ENCODE measurements at regions not wholly inside any gene's neighbourhood (a gene's known extent, or its start where the extent isn't known, plus 50 kb on each side); places are given as distances from the start of the nearest gene placed in this dataset.

GRCh38 chr22:48523761-48524160 lies 1303.9 kb downstream of the BRD1 start:
- no peaks in the 10 kb centered on the region for H3K9me3 ChIP-seq (ENCODE audit: control insufficient read depth, low read length)
- H3K27me3 ChIP-seq (replicated peaks; ENCODE audit: control insufficient read depth, insufficient read depth, low read length, poor library complexity, severe bottlenecking), result no peaks in the 10 kb centered on the region
- no peak overlapping the region for H3K4me3 ChIP-seq (ENCODE audit: insufficient read depth, low read depth, low read length, poor library complexity, severe bottlenecking)
- no peak for DNase-seq
- H3K4me1 ChIP-seq (ENCODE audit: control insufficient read depth, insufficient read depth, low read length, poor library complexity, severe bottlenecking), result no peaks in the 10 kb centered on the region
- no peak overlapping the region for H3K27ac ChIP-seq (ENCODE audit: insufficient read depth, low read length, poor library complexity, severe bottlenecking)
- no peaks in the 10 kb centered on the region for H3K36me3 ChIP-seq (ENCODE audit: control insufficient read depth, insufficient read depth, low read length)

- H3K9me3 ChIP-seq (ENCODE audit: control insufficient read depth, low read length), result no peaks in the 10 kb centered on the region
- no peak overlapping the region for H3K4me3 ChIP-seq (ENCODE audit: insufficient read depth, low read depth, low read length, poor library complexity, severe bottlenecking)
- no peak overlapping the region for H3K27ac ChIP-seq (ENCODE audit: insufficient read depth, low read length, poor library complexity, severe bottlenecking)
- H3K27me3 ChIP-seq (replicated peaks; ENCODE audit: control insufficient read depth, insufficient read depth, low read length, poor library complexity, severe bottlenecking), result no peaks in the 10 kb centered on the region
- no peaks in the 10 kb centered on the region for H3K4me1 ChIP-seq (ENCODE audit: control insufficient read depth, insufficient read depth, low read length, poor library complexity, severe bottlenecking)
- H3K36me3 ChIP-seq (ENCODE audit: control insufficient read depth, insufficient read depth, low read length), result no peaks in the 10 kb centered on the region
- no peak for DNase-seq
These were observed 1304.6 kb downstream of the BRD1 start for GRCh38 chr22:48523091-48523490.

GRCh38 chr22:48522271-48522670 lies 1305.4 kb downstream of the BRD1 start:
- no peak overlapping the region for H3K27ac ChIP-seq (ENCODE audit: insufficient read depth, low read length, poor library complexity, severe bottlenecking)

GRCh38 chr22:48520884-48521588 lies 1306.6 kb downstream of the BRD1 start:
- H3K27ac ChIP-seq (ENCODE audit: insufficient read depth, low read length, poor library complexity, severe bottlenecking), result no peak overlapping the region
- no peaks in the 10 kb centered on the region for H3K9me3 ChIP-seq (ENCODE audit: control insufficient read depth, low read length)
- no peak for DNase-seq
- no peaks in the 10 kb centered on the region for H3K4me1 ChIP-seq (ENCODE audit: control insufficient read depth, insufficient read depth, low read length, poor library complexity, severe bottlenecking)
- no peak overlapping the region for H3K4me3 ChIP-seq (ENCODE audit: insufficient read depth, low read depth, low read length, poor library complexity, severe bottlenecking)
- no peaks in the 10 kb centered on the region for H3K36me3 ChIP-seq (ENCODE audit: control insufficient read depth, insufficient read depth, low read length)
- no peaks in the 10 kb centered on the region for H3K27me3 ChIP-seq (replicated peaks; ENCODE audit: control insufficient read depth, insufficient read depth, low read length, poor library complexity, severe bottlenecking)

More at GRCh38 chr22:48522271-48522670, 1305.4 kb downstream of the BRD1 start:
- H3K36me3 ChIP-seq (ENCODE audit: control insufficient read depth, insufficient read depth, low read length), result no peaks in the 10 kb centered on the region
- H3K4me1 ChIP-seq (ENCODE audit: control insufficient read depth, insufficient read depth, low read length, poor library complexity, severe bottlenecking), result no peaks in the 10 kb centered on the region
- H3K9me3 ChIP-seq (ENCODE audit: control insufficient read depth, low read length), result no peaks in the 10 kb centered on the region
- no peaks in the 10 kb centered on the region for H3K27me3 ChIP-seq (replicated peaks; ENCODE audit: control insufficient read depth, insufficient read depth, low read length, poor library complexity, severe bottlenecking)
- H3K4me3 ChIP-seq (ENCODE audit: insufficient read depth, low read depth, low read length, poor library complexity, severe bottlenecking), result no peak overlapping the region
- no peak for DNase-seq

GRCh38 chr22:48520207-48520606 lies 1307.5 kb downstream of the BRD1 start:
- Histone ChIP-seq H3K9me3 (ENCODE audit: control insufficient read depth, low read length) (no peaks in the 10 kb centered on the region), H3K4me1 (ENCODE audit: control insufficient read depth, insufficient read depth, low read length, poor library complexity, severe bottlenecking) (no peaks in the 10 kb centered on the region), H3K4me3 (ENCODE audit: insufficient read depth, low read depth, low read length, poor library complexity, severe bottlenecking) (no peak overlapping the region), H3K27ac (ENCODE audit: insufficient read depth, low read length, poor library complexity, severe bottlenecking) (no peak overlapping the region), H3K36me3 (ENCODE audit: control insufficient read depth, insufficient read depth, low read length) (no peaks in the 10 kb centered on the region), H3K27me3 (replicated peaks; ENCODE audit: control insufficient read depth, insufficient read depth, low read length, poor library complexity, severe bottlenecking) (no peaks in the 10 kb centered on the region)
- no peak for DNase-seq

GRCh38 chr22:48517039-48518030 lies 1310.3 kb downstream of the BRD1 start:
- Histone ChIP-seq H3K27me3 (replicated peaks; ENCODE audit: control insufficient read depth, insufficient read depth, low read length, poor library complexity, severe bottlenecking) (no peaks in the 10 kb centered on the region), H3K9me3 (ENCODE audit: control insufficient read depth, low read length) (no peaks in the 10 kb centered on the region), H3K36me3 (ENCODE audit: control insufficient read depth, insufficient read depth, low read length) (no peaks in the 10 kb centered on the region), H3K4me1 (ENCODE audit: control insufficient read depth, insufficient read depth, low read length, poor library complexity, severe bottlenecking) (no peaks in the 10 kb centered on the region), H3K4me3 (ENCODE audit: insufficient read depth, low read depth, low read length, poor library complexity, severe bottlenecking) (no peak overlapping the region), H3K27ac (ENCODE audit: insufficient read depth, low read length, poor library complexity, severe bottlenecking) (no peak overlapping the region)
- no peak for DNase-seq

GRCh38 chr22:48516571-48516970 lies 1311.1 kb downstream of the BRD1 start:
- Histone ChIP-seq H3K27ac (ENCODE audit: insufficient read depth, low read length, poor library complexity, severe bottlenecking) (no peak overlapping the region), H3K27me3 (replicated peaks; ENCODE audit: control insufficient read depth, insufficient read depth, low read length, poor library complexity, severe bottlenecking) (no peaks in the 10 kb centered on the region), H3K4me3 (ENCODE audit: insufficient read depth, low read depth, low read length, poor library complexity, severe bottlenecking) (no peak overlapping the region), H3K9me3 (ENCODE audit: control insufficient read depth, low read length) (no peaks in the 10 kb centered on the region), H3K4me1 (ENCODE audit: control insufficient read depth, insufficient read depth, low read length, poor library complexity, severe bottlenecking) (no peaks in the 10 kb centered on the region), H3K36me3 (ENCODE audit: control insufficient read depth, insufficient read depth, low read length) (no peaks in the 10 kb centered on the region)
- DNase-seq, result no peak

- H3K4me3 ChIP-seq (ENCODE audit: insufficient read depth, low read depth, low read length, poor library complexity, severe bottlenecking), result no peak overlapping the region
- H3K27ac ChIP-seq (ENCODE audit: insufficient read depth, low read length, poor library complexity, severe bottlenecking), result no peak overlapping the region
- H3K4me1 ChIP-seq (ENCODE audit: control insufficient read depth, insufficient read depth, low read length, poor library complexity, severe bottlenecking), result no peaks in the 10 kb centered on the region
- DNase-seq, result no peak
- H3K27me3 ChIP-seq (replicated peaks; ENCODE audit: control insufficient read depth, insufficient read depth, low read length, poor library complexity, severe bottlenecking), result no peaks in the 10 kb centered on the region
- no peaks in the 10 kb centered on the region for H3K36me3 ChIP-seq (ENCODE audit: control insufficient read depth, insufficient read depth, low read length)
- H3K9me3 ChIP-seq (ENCODE audit: control insufficient read depth, low read length), result no peaks in the 10 kb centered on the region
These were observed 1312.0 kb downstream of the BRD1 start for GRCh38 chr22:48515571-48516200.

GRCh38 chr22:48513929-48514328 lies 1313.7 kb downstream of the BRD1 start:
- no peaks in the 10 kb centered on the region for H3K27me3 ChIP-seq (replicated peaks; ENCODE audit: control insufficient read depth, insufficient read depth, low read length, poor library complexity, severe bottlenecking)
- H3K4me1 ChIP-seq (ENCODE audit: control insufficient read depth, insufficient read depth, low read length, poor library complexity, severe bottlenecking), result no peaks in the 10 kb centered on the region
- H3K27ac ChIP-seq (ENCODE audit: insufficient read depth, low read length, poor library complexity, severe bottlenecking), result no peak overlapping the region
- H3K9me3 ChIP-seq (ENCODE audit: control insufficient read depth, low read length), result no peaks in the 10 kb centered on the region
- no peak for DNase-seq
- H3K4me3 ChIP-seq (ENCODE audit: insufficient read depth, low read depth, low read length, poor library complexity, severe bottlenecking), result no peak overlapping the region
- no peaks in the 10 kb centered on the region for H3K36me3 ChIP-seq (ENCODE audit: control insufficient read depth, insufficient read depth, low read length)
